OCI-LY3 (cell line): ENCODE measurements at regions not wholly inside any gene's neighbourhood (a gene's known extent, or its start where the extent isn't known, plus 50 kb on each side); places are given as distances from the start of the nearest gene placed in this dataset.

ENCODE experiments used
- EZH2phosphoT487 ChIP-seq: fragments of 200-600 bp; shearing (Covaris generic); IDR thresholded peaks from 2 replicates; pipeline ENCODE4 v1.6.1; 2018; ENCODE audit warnings: antibody characterized with exemption, mixed run types, low read depth
- TF ChIP-seq, protein P1 (sequence below): fragments of 200-600, 300-600 bp; sonication (generic); IDR thresholded peaks from 2 replicates; pipeline ENCODE4 v1.5.1; 2014; ENCODE audit warnings: antibody characterized with exemption, low read length, low read depth

DNA sequence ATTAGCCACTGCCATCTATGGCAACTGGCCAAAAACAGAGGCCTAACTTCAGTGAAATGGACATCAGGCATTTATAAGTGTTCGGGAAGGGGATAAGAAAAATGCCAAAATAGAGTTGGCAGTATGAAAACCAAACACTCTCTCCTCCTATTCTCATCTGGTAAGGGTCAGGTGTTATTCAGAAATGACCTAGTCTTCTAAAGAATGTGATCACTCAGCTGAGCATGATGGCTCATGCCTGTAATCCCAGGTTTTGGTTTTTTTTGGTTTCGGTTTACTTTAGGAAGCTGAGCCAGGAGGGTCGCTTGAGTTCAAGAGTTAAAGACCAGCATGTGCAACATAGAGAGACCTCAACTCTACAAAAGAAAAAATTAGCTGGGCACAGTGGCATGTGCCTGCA lies 170.3 kb downstream of the GRIN2B start:
- no peak for TF ChIP-seq EZH2phosphoT487
- TF ChIP-seq, protein P1, sequence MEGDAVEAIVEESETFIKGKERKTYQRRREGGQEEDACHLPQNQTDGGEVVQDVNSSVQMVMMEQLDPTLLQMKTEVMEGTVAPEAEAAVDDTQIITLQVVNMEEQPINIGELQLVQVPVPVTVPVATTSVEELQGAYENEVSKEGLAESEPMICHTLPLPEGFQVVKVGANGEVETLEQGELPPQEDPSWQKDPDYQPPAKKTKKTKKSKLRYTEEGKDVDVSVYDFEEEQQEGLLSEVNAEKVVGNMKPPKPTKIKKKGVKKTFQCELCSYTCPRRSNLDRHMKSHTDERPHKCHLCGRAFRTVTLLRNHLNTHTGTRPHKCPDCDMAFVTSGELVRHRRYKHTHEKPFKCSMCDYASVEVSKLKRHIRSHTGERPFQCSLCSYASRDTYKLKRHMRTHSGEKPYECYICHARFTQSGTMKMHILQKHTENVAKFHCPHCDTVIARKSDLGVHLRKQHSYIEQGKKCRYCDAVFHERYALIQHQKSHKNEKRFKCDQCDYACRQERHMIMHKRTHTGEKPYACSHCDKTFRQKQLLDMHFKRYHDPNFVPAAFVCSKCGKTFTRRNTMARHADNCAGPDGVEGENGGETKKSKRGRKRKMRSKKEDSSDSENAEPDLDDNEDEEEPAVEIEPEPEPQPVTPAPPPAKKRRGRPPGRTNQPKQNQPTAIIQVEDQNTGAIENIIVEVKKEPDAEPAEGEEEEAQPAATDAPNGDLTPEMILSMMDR = no peak
